Cardiac muscle cell (in vitro differentiated cells and primary cell): ENCODE measurements at regions not wholly inside any gene's neighbourhood (a gene's known extent, or its start where the extent isn't known, plus 50 kb on each side); places are given as distances from the start of the nearest gene placed in this dataset.

Experiments used
- DNase-seq, 2 donors: peaks; one replicate each; pipeline versions ENCODE4 v3.0.0 to v3.0.0-alpha.2; 2010 to 2017; ENCODE audit warnings: low read depth in 1 of 2, low spot score in 1 of 2
- H3K27ac ChIP-seq: fragments of 200-600 bp; sonication (generic); 2 replicates; pipeline ENCODE4 v1.5.1; 2016
- H3K27me3 ChIP-seq: fragments of 200-600 bp; sonication (generic); 2 replicates; pipeline ENCODE4 v1.6.0; 2016; ENCODE audit warnings: control low read depth
- H3K36me3 ChIP-seq: fragments of 200-600 bp; sonication (generic); 2 replicates; pipeline ENCODE4 v1.5.1; 2016; ENCODE audit warnings: control low read depth
- H3K4me1 ChIP-seq: fragments of 200-600 bp; sonication (generic); 2 replicates; pipeline ENCODE4 v1.8.1; 2017; ENCODE audit warnings: low read depth, mild to moderate bottlenecking, mixed run types
- H3K4me3 ChIP-seq: fragments of 200-600 bp; sonication (generic); 2 replicates; pipeline ENCODE4 v1.5.1; 2016; ENCODE audit warnings: mild to moderate bottlenecking
- H3K9me3 ChIP-seq: fragments of 200-600 bp; sonication (generic); 2 replicates; pipeline ENCODE4 v1.5.1; 2017; ENCODE audit warnings: low read depth, mild to moderate bottlenecking, control low read depth
- CTCF ChIP-seq: IDR thresholded peaks from 2 replicates; pipeline ENCODE4 v1.5.1; 2012; ENCODE audit warnings: low read depth, mild to moderate bottlenecking, low read length

GRCh38 chr5:159786901-159787691 is 129.2 kb upstream of the ADRA1B start:
- no peak overlapping the region for H3K4me3 ChIP-seq
- H3K4me1 ChIP-seq, result no peaks in the 10 kb centered on the region
- no peaks in the 10 kb centered on the region for H3K36me3 ChIP-seq
- peak in 1 of 2 donors; percentile 82 for DNase-seq
- H3K27me3 ChIP-seq, result no peaks in the 10 kb centered on the region
- no peak for TF ChIP-seq CTCF
- H3K27ac ChIP-seq, result no peak overlapping the region
- H3K9me3 ChIP-seq, result no peaks in the 10 kb centered on the region

GRCh38 chr5:159787837-159788236 is 128.4 kb upstream of the ADRA1B start:
- Histone ChIP-seq H3K4me3 (no peak overlapping the region), H3K9me3 (no peaks in the 10 kb centered on the region), H3K27ac (no peak overlapping the region), H3K4me1 (no peaks in the 10 kb centered on the region), H3K27me3 (no peaks in the 10 kb centered on the region), H3K36me3 (no peaks in the 10 kb centered on the region)
- no peak for DNase-seq
- TF ChIP-seq CTCF, result no peak

GRCh38 chr5:159788835-159789331 is 127.4 kb upstream of the ADRA1B start:
- H3K36me3 ChIP-seq, result no peaks in the 10 kb centered on the region
- no peak overlapping the region for H3K4me3 ChIP-seq
- no peak for TF ChIP-seq CTCF
- no peaks in the 10 kb centered on the region for H3K9me3 ChIP-seq
- no peaks in the 10 kb centered on the region for H3K27me3 ChIP-seq
- peak in 1 of 2 donors; percentile 9 for DNase-seq
- no peak overlapping the region for H3K27ac ChIP-seq
- no peaks in the 10 kb centered on the region for H3K4me1 ChIP-seq

GRCh38 chr5:159792180-159792579 is 124.1 kb upstream of the ADRA1B start:
- no peaks in the 10 kb centered on the region for H3K36me3 ChIP-seq
- no peak for TF ChIP-seq CTCF
- DNase-seq, result no peak
- no peaks in the 10 kb centered on the region for H3K9me3 ChIP-seq
- H3K4me3 ChIP-seq, result no peak overlapping the region
- H3K4me1 ChIP-seq, result no peaks in the 10 kb centered on the region
- no peak overlapping the region for H3K27ac ChIP-seq
- no peaks in the 10 kb centered on the region for H3K27me3 ChIP-seq

GRCh38 chr5:159797261-159797970 is 118.9 kb upstream of the ADRA1B start:
- Histone ChIP-seq H3K27ac (no peak overlapping the region), H3K4me1 (no peaks in the 10 kb centered on the region), H3K4me3 (no peak overlapping the region), H3K36me3 (no peaks in the 10 kb centered on the region), H3K9me3 (no peaks in the 10 kb centered on the region), H3K27me3 (no peaks in the 10 kb centered on the region)
- TF ChIP-seq CTCF, result no peak
- DNase-seq, result no peak
